ENCODE measurements at regions not wholly inside any gene's neighbourhood (a gene's known extent, or its start where the extent isn't known, plus 50 kb on each side); places are given as distances from the start of the nearest gene placed in this dataset.

- TF ChIP-seq POLR2A (IDR thresholded peaks at IDR 0.05; ENCODE audit: low read depth, low read length), result no peak
- TF ChIP-seq RAD21 (IDR thresholded peaks at IDR 0.05; ENCODE audit: insufficient read depth, low read depth, low read length), result no peak
- no peak for TF ChIP-seq CTCF (IDR thresholded peaks at IDR 0.05 in 2 of 3, conservative IDR thresholded peaks at IDR 0.05 in 1 of 3; ENCODE audit: control insufficient read depth in 2 of 3, extremely low read depth in 1 of 3, insufficient read depth in 1 of 3, low read depth in 3 of 3, low read length in 3 of 3)
- no peak for TF ChIP-seq ZNF24 (IDR thresholded peaks at IDR 0.05)
- no peak for TF ChIP-seq FOS (IDR thresholded peaks at IDR 0.05; ENCODE audit: borderline replicate concordance, extremely low read depth, insufficient read length)
- TF ChIP-seq EZH2 (IDR thresholded peaks at IDR 0.05; ENCODE audit: borderline replicate concordance, control insufficient read depth, low read depth, low read length), result no peak
- TF ChIP-seq HCFC1 (IDR thresholded peaks at IDR 0.05; ENCODE audit: low read length), result no peak
- no peak for TF ChIP-seq NFIC (IDR thresholded peaks at IDR 0.05; ENCODE audit: low read depth, low read length)
Measured at GRCh38 chr4:19298998-19299397, 952.7 kb upstream of the SLIT2 start.

Data from GM12878 (cell line).